Osteoblast (primary cell): ENCODE measurements at regions not wholly inside any gene's neighbourhood (a gene's known extent, or its start where the extent isn't known, plus 50 kb on each side); places are given as distances from the start of the nearest gene placed in this dataset.
A peak's percentile ranks its signal among the peaks of the same experiment; 100 is the strongest.

Experiments
- DNase-seq: peaks from one replicate; pipeline ENCODE4 v3.0.0; 2011; ENCODE audit warnings: low spot score, mixed read lengths; ENCODE audit not compliant: insufficient read length; ENCODE audit errors: missing footprints
- H2AFZ ChIP-seq: 2 replicates; pipeline ENCODE4 v1.6.0; 2011; ENCODE audit warnings: mild to moderate bottlenecking, low read length
- H3K27ac ChIP-seq: 2 replicates; pipeline ENCODE4 v1.5.1; 2011; ENCODE audit warnings: mild to moderate bottlenecking, low read depth, low read length, moderate library complexity
- H3K27me3 ChIP-seq: 2 replicates; pipeline ENCODE4 v1.6.0; 2012; ENCODE audit warnings: mild to moderate bottlenecking, control low read depth, inconsistent platforms, low read length, moderate library complexity; ENCODE audit not compliant: insufficient read depth
- H3K36me3 ChIP-seq: 2 replicates; pipeline ENCODE4 v1.5.1; 2011; ENCODE audit warnings: mild to moderate bottlenecking, low read length, control low read depth, moderate library complexity; ENCODE audit not compliant: insufficient read depth
- H3K4me1 ChIP-seq: 2 replicates; pipeline ENCODE4 v1.5.1; 2011; ENCODE audit warnings: mild to moderate bottlenecking, low read length, control low read depth, moderate library complexity; ENCODE audit not compliant: insufficient read depth
- H3K4me2 ChIP-seq: 2 replicates; pipeline ENCODE4 v1.6.0; 2011; ENCODE audit warnings: mild to moderate bottlenecking, low read length; ENCODE audit not compliant: insufficient read depth
- H3K4me3 ChIP-seq: fragments of 200-600 bp; sonication (generic); 3 replicates; pipeline ENCODE4 v1.5.1; 2012; ENCODE audit warnings: mild to moderate bottlenecking, low read length, inconsistent platforms; ENCODE audit not compliant: insufficient read depth
- H3K79me2 ChIP-seq: 2 replicates; pipeline ENCODE4 v1.6.0; 2012; ENCODE audit warnings: mild to moderate bottlenecking, low read length, control low read depth, inconsistent platforms; ENCODE audit not compliant: insufficient read depth
- H3K9me3 ChIP-seq: 2 replicates; pipeline ENCODE4 v1.5.1; 2011; ENCODE audit warnings: low read depth, low read length, control low read depth
- H4K20me1 ChIP-seq: 2 replicates; pipeline ENCODE4 v1.6.0; 2012; ENCODE audit warnings: mild to moderate bottlenecking, low read length, control low read depth; ENCODE audit not compliant: insufficient read depth
- TF ChIP-seq, protein P1 (sequence below): IDR thresholded peaks from 2 replicates; pipeline ENCODE4 v1.5.1; 2011; ENCODE audit warnings: mild to moderate bottlenecking, low read depth, low read length, moderate library complexity; ENCODE audit errors: extremely low read depth

DNA sequence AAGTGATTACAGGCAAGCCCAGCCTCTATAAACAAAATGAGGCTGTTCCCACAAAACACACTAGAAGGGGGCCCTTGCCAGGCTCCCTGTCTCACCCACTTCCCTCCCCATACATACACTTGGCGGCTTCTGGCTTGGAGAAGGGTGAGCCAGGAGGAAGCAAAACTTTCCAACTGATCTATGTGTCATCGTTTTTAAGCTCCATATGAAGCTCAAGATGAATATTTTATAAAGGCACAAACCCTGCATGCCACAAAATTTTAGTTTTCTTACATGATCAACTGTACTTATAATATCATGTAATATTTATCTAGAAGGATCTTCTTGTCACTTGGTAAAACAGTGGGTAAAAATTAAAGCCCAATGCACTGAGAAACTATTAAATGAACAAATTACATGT lies 80.8 kb upstream of the TJP1 start:
- Histone ChIP-seq H2AFZ (no peak overlapping the region), H3K4me1 (no peaks in the 10 kb centered on the region), H3K27ac (no peak overlapping the region), H3K9me3 (no peaks in the 10 kb centered on the region), H3K27me3 (no peaks in the 10 kb centered on the region), H3K4me2 (no peak overlapping the region), H4K20me1 (no peaks in the 10 kb centered on the region), H3K36me3 (no peaks in the 10 kb centered on the region), H3K4me3 (no peak overlapping the region), H3K79me2 (no peaks in the 10 kb centered on the region)
- peak; percentile 53 for DNase-seq
- TF ChIP-seq, protein P1, sequence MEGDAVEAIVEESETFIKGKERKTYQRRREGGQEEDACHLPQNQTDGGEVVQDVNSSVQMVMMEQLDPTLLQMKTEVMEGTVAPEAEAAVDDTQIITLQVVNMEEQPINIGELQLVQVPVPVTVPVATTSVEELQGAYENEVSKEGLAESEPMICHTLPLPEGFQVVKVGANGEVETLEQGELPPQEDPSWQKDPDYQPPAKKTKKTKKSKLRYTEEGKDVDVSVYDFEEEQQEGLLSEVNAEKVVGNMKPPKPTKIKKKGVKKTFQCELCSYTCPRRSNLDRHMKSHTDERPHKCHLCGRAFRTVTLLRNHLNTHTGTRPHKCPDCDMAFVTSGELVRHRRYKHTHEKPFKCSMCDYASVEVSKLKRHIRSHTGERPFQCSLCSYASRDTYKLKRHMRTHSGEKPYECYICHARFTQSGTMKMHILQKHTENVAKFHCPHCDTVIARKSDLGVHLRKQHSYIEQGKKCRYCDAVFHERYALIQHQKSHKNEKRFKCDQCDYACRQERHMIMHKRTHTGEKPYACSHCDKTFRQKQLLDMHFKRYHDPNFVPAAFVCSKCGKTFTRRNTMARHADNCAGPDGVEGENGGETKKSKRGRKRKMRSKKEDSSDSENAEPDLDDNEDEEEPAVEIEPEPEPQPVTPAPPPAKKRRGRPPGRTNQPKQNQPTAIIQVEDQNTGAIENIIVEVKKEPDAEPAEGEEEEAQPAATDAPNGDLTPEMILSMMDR: no peak

DNA sequence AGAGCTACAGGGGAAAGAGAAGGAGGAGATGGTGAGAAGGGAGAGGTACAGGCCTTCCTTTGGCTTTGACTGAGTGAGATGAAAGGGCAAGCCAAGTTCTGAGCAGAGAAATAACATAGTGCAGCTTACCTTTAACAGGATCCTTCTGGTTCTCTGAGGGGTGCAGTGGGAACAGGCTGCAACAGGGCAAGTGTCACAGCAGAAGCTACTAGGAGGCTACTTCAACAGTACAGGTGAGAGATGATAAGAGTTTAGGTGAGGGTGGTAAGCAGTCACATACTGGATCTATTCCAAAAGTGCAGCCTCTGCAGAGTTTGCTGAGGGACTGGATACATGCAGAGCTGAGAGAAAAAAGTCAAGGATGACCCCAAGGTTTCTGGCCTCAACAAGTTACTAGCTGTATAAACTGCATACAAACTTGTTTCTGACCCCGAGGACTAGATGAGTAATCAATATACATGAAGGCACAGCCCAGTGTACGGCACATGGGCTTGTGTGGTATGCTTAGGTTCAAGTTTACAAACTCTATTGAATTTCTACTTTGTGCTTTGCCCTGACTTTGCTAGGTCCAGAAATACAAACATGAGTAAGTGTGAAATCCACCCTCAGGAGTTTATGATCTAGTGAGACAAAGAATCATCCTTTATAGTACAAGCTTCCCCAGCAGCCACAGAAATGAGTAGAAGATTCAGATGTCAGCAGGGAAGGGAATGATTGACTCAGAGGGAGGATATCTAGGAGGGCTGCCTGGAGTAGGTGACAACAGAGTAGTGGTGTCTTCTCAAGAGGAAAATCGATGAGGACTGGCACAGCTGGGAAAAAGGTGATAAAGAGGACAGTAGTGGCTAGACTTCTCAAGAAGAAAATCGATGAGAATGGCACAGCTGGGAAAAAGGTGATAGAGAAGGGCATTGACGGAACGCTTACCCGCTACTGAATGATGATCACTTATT lies 78.2 kb upstream of the TJP1 start:
- Histone ChIP-seq H3K79me2 (no peaks in the 10 kb centered on the region), H3K27ac (no peak overlapping the region)

DNA sequence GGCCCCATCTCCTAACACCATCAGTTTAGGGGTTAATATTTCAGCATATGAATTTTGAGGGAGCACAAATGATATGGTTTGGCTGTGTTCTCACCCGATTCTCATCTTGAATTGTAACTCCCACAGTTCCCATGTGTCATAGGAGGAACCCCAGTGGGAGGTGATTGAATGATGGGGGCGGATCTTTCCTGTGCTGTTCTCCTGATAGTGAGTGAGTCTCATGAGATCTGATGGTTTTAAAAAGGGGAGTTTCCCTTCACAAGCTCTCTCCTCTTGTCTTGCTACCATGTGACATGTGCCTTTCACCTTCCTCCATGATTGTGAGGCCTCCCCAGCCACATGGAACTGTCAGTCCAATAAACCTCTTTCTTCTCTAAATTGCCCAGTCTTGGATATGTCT lies 73.8 kb upstream of the TJP1 start:
- TF ChIP-seq, protein P1: no peak

More for the DNA sequence above, 78.2 kb upstream of the TJP1 start:
- TF ChIP-seq, protein P1: no peak
- no peaks in the 10 kb centered on the region for H3K4me1 ChIP-seq
- H3K9me3 ChIP-seq: no peaks in the 10 kb centered on the region
- H4K20me1 ChIP-seq: no peaks in the 10 kb centered on the region
- no peak for DNase-seq
- H2AFZ ChIP-seq: no peak overlapping the region
- no peak overlapping the region for H3K4me3 ChIP-seq
- H3K27me3 ChIP-seq: no peaks in the 10 kb centered on the region
- H3K4me2 ChIP-seq: no peak overlapping the region
- no peaks in the 10 kb centered on the region for H3K36me3 ChIP-seq

DNA sequence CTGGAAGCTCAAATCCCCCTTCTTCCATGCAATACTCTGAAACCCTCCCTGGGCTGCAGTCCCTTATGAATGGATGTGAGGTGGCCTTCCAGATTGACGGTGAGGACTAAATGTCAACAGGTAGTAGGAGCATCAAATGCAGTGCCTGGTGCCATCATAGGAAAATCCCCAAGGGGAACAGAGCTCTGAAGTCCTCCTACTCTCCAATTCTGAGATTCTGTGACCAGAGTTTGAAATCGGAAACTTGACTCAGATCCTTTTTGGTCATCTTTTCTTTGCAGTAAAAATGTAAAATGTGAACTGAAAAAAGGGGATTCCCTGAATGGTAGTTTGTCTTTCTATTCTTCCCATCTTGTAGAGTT lies 68.8 kb upstream of the TJP1 start:
- TF ChIP-seq, protein P1: no peak
- Histone ChIP-seq H3K27me3 (no peaks in the 10 kb centered on the region), H2AFZ (no peak overlapping the region), H3K36me3 (no peaks in the 10 kb centered on the region), H3K4me2 (no peak overlapping the region), H3K4me1 (peaks cover 23% of the 10 kb centered on the region), H3K27ac (no peak overlapping the region), H3K4me3 (no peak overlapping the region), H3K79me2 (no peaks in the 10 kb centered on the region), H4K20me1 (no peaks in the 10 kb centered on the region), H3K9me3 (no peaks in the 10 kb centered on the region)
- DNase-seq: no peak

More for the DNA sequence above, 73.8 kb upstream of the TJP1 start:
- H2AFZ ChIP-seq: no peak overlapping the region
- H3K79me2 ChIP-seq: no peaks in the 10 kb centered on the region
- H3K9me3 ChIP-seq: no peaks in the 10 kb centered on the region
- no peak overlapping the region for H3K4me3 ChIP-seq
- H3K27me3 ChIP-seq: no peaks in the 10 kb centered on the region
- no peak overlapping the region for H3K4me2 ChIP-seq
- no peak overlapping the region for H3K27ac ChIP-seq
- no peaks in the 10 kb centered on the region for H4K20me1 ChIP-seq
- H3K4me1 ChIP-seq: no peaks in the 10 kb centered on the region
- DNase-seq: no peak
- no peaks in the 10 kb centered on the region for H3K36me3 ChIP-seq
